IMR-90 (cell line): ENCODE measurements at regions not wholly inside any gene's neighbourhood (a gene's known extent, or its start where the extent isn't known, plus 50 kb on each side); places are given as distances from the start of the nearest gene placed in this dataset.
"Not testable (repeated sequence)": the region's sequence is repeated elsewhere in the genome, so short reads cannot be mapped to it uniquely, and the experiment has no call there.

ENCODE experiments used
- CTCF ChIP-seq: conservative IDR thresholded peaks from 2 replicates; pipeline ENCODE4 v1.5.1; 2012; ENCODE audit warnings: mild to moderate bottlenecking, low read depth, low read length, improper control_type of control experiment
- TF ChIP-seq, protein P1 (sequence below): fragments of 150-350 bp; IDR thresholded peaks from 2 replicates; pipeline ENCODE4 v1.6.1; 2017; ENCODE audit warnings: mild to moderate bottlenecking, antibody characterized with exemption, low read length, low read depth

DNA sequence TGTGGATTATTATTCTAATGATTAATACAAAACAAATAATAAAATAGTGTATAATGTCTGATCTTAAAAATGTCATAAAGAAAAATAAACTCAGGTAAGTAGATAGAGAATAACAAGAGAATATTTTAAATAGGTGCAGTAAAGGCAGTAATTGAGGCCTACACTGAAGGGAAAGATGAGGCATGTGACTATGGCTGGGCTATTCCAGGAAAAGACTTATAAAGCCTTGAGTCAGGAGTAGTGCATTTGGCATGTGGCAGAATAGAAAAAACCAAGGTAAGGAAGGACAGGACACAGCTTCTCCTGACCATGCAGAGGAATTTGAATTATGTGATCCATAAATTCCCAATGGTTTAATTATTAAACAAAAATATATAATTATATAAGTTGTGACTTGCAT, 215.6 kb upstream of the C1QTNF3 start:
- TF ChIP-seq, protein P1, sequence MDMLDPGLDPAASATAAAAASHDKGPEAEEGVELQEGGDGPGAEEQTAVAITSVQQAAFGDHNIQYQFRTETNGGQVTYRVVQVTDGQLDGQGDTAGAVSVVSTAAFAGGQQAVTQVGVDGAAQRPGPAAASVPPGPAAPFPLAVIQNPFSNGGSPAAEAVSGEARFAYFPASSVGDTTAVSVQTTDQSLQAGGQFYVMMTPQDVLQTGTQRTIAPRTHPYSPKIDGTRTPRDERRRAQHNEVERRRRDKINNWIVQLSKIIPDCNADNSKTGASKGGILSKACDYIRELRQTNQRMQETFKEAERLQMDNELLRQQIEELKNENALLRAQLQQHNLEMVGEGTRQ, result not testable (repeated sequence)
- TF ChIP-seq CTCF, result not testable (repeated sequence)
